GM23248 (cell line): ENCODE measurements at regions not wholly inside any gene's neighbourhood (a gene's known extent, or its start where the extent isn't known, plus 50 kb on each side); places are given as distances from the start of the nearest gene placed in this dataset.

ENCODE experiments used
- EZH2 ChIP-seq: fragments of 200-600 bp; sonication (generic); IDR thresholded peaks from 2 replicates; pipeline ENCODE4 v1.6.1; 2018; ENCODE audit warnings: antibody characterized with exemption, mild to moderate bottlenecking; ENCODE audit not compliant: insufficient read depth, poor library complexity, severe bottlenecking
- EZH2phosphoT487 ChIP-seq: fragments of 200-600 bp; sonication (generic); IDR thresholded peaks from 2 replicates; pipeline ENCODE4 v1.6.1; 2018; ENCODE audit warnings: antibody characterized with exemption, moderate library complexity, mild to moderate bottlenecking, low read depth; ENCODE audit not compliant: insufficient read depth

- TF ChIP-seq EZH2phosphoT487 (no peak), EZH2 (no peak)
Observed at GRCh38 chr10:78738861-78739260, 329.9 kb upstream of the ZMIZ1 start.
